GM18508 (cell line): ENCODE measurements at regions not wholly inside any gene's neighbourhood (a gene's known extent, or its start where the extent isn't known, plus 50 kb on each side); places are given as distances from the start of the nearest gene placed in this dataset.

ENCODE experiments used
- ATAC-seq: cut with Tn5 transposase; IDR thresholded peaks from one replicate; pipeline ENCODE4 v1.9.1; 2021; ENCODE audit warnings: moderate number of reproducible peaks; ENCODE audit not compliant: insufficient read depth, unreplicated experiment

DNA sequence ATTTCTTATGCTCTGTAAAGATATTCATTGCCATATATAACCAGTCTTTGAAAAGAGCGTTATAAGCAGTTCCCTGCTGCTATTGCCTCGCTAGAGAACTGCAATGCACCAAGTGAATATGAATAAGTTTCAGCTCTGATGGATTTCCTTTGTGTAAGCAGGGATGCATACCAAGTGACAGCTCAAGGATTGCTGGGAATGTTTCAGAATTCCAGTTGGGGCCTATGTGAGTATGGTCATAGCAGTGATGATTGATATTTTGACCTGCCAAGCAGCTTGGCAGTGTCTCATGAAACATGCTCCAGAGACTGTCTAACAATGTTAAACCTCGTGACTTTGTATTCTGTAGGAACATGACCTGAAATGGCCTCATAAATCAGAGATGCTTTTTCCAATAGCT lies 312.6 kb downstream of the C11orf87 start:
- no peak for ATAC-seq

DNA sequence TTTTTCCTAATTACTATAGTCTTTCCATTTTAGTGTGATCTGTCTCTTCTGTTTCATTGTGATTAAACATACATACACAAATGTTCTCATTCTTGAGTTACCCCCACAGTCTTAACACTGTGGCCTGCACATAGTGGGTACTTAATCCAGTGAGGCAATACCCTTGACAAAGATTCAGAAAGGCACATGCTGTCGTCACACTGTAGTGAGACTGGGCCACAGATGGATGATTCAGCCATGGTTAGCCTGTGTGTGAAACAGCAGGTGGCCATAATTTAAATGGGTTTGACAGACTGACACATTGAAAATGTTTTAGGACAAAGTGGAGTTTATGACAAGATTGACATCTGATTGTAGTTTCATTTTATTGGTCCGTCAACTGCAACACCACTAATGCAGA lies 313.1 kb downstream of the C11orf87 start:
- ATAC-seq, result no peak

DNA sequence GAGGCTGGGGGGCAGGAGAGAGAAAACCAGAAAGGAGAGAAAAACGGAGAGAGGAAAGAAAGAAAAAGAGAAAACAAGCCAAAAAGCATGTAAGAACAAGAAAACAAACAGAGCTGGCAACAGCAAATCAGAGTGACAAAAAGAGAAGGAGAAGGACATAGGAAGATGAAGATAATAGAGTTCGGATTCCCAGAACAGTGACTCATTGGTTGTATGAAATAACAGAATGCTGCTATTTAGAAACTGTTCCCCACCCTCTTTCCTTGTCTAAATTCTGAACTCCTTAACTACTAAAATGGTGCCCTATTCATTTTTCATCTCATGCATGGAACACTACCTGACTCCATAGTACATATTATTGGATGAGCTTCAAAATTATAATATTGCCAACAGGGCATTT lies 317.4 kb downstream of the C11orf87 start:
- ATAC-seq, result no peak

DNA sequence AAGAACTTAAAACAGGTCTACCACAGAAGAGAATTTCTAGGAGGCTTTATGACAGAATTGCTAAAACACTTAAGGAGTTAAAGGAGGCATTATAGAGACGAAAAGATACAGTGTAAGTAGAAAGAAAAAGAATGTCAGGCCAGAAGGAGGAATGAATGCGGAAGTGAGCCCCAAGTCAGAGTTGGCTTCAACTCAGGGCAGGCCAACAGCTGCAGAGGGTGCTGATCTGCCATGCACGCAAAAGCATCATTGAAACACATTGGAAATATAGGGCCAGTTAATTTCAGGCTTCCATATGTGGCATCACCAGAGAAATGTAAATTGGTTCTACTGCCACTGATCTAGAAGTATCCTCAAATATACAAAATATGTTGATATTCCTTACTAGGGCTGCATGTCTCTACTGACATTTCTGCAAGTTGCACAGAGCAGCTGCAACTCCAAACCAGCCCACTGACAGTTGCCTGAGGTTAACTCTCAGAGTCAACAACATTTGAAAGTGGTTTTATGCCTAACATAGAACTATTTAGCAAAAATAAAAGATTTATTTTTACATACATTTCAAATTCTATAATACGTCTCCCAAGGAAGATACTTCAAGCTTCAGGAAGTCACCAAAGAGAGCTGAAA lies 324.1 kb downstream of the C11orf87 start:
- ATAC-seq, result no peak

DNA sequence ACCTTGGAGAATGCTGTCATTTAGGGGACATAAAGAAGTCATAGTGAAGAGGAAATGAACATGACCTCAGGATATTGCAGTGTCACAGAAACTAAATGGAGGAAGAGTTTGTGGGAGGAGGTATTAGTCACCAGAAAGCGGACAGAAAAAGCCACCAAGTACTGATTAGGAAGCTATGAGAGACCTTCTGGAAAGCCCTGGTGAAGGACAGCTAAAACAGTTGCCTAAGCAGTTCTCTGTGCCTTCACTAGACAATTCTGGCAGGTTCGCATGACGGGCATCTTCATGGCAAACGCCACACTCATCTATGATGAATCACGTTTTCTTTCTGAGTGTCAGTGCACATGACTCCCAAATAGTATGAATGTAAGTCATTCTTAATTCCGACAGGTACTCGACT lies 325.8 kb downstream of the C11orf87 start:
- ATAC-seq, result no peak

DNA sequence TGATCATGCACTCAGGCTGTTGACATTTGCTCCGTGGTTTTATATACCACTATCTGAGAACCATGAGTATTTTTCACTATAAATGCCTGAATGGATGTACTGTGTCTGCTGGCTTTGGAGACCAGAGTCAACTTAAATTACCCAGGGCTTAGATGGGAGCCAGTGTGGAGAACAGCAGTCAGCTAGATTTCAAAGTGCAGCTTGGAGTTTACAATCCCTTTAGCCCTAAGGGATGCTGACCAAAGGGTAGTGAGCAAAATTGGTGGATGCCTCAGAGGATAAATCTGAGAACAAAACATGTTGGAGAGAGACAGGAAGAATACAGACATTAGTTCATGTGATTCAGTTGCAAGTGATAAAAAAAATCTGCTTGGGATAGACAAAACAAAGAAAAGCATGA lies 327.5 kb downstream of the C11orf87 start:
- ATAC-seq, result no peak

DNA sequence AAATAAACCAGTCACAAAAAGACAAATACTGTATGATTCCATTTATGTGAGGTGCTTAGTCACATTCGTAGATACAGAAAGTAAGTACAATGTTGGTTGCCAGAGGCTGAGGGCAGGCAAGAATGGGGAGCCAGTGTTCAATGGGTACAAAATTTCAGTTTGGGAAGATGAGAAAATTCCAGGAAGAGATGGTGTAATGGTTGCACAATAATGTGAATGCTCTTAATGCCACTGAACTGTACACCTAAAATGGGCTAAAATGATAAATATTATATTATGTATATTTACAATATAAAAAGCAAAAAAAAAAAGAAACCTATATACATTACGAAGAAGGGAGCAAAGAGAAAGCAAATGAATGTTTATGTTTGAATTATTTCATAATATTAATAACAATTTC lies 329.0 kb downstream of the C11orf87 start:
- no peak for ATAC-seq

DNA sequence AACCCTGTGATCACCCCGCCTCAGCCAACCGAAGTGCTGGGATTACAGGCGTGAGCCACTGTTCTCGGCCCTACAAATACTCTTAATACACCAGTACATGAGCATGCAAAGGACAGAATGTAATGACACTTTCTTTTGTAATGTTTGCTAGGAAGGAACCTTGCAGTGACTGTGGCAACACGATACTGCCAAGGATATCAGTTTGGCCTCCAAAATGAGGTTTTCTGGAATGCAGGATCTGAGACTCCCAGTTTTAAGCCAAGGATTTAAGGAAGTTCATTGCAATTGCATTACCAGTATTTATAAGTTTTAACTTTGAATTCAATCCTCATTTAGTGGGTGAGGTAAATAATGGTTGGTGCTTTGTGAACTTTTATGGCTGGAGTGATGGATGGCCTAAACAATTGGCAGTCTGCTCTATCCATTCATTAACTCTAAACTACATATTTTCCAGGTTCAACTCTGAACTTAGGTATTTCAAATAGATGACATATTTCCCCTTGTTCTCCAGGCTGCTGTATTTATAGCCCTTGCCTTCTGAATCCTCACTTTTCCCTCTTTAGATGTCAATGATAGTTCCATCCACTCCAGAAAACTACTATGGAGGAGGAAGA lies 330.3 kb downstream of the C11orf87 start:
- no peak for ATAC-seq

DNA sequence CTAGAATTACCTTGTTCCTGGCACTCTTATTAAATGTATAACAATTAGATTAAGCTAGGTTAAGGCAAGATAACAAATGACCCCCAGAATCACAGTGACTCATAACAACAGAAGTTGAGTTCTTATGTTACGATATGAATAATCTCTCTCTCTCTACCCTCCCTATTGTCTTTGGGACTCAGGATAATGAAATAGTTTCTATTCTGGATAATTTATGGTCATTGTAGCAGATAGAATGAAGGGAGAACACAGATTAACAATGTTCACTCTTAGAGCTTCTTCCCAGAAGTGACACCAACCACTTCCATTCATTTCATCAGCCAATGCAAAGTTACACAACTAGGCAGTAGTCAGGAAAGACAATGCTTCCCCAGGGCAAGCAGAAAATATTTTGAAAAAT lies 334.5 kb downstream of the C11orf87 start:
- no peak for ATAC-seq

DNA sequence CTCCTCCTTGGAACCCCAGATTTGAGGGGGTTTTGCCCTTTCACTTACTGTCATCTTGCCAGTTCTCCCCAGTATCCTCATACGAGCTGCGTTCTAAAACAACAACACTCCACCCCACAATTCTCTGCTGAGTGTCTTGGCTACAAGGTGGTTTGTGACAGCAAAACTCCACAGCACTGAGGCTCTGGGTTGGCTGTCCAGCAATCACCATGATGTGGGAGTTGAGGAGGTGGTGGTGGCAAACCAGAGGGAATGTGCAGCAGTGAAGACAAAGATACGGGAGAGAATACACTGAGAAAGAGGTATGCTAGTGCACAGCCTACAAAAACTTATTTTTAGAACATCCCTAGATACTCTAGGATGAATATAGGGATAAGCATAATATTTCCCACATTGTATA lies 335.0 kb downstream of the C11orf87 start:
- ATAC-seq, result no peak

DNA sequence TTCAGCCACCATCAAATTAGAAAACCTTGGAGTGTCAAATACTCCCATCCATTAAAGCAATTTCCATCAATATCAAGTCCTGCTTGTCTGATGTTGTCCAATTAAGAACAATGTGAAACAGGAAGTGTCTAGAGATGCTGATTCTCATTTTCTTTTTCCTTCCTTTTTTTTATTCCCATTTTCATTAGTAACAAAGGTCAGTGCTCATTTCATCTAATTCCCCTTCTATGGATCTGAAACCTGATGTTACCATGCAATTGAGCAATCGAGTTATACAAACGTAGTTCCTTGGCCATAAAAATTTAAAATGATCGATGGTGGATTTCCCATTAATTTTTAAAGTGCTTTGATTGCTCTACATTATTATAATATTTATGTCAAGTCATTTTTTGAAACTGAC lies 330.6 kb upstream of the ZC3H12C start:
- ATAC-seq, result no peak

DNA sequence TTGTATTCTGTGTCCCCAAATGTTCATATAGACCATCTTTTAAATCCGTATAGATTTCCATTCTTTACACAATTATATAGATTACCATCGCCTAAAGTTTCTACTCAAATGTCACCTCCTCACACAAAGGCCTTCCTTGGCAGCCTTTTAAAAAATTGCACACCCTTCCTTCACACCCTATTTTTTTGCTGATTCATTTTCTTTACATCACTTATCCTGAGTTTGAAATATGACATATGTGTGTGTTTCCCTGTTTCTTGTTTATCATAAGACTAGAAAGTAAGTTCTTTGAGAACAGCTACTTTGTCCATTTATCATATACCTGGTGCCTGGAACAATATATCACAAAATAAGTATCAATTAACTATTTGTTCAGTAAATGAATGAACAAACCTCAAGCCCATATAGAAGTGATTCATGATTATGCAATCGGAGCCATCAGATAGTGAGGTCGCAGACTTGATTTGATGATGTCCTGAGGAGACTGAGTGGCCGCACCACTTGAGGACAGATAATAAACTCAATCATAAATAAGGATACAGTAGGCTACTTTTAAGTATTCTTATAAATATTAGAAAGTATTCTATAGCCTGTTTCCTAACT lies 327.4 kb upstream of the ZC3H12C start:
- ATAC-seq, result no peak

DNA sequence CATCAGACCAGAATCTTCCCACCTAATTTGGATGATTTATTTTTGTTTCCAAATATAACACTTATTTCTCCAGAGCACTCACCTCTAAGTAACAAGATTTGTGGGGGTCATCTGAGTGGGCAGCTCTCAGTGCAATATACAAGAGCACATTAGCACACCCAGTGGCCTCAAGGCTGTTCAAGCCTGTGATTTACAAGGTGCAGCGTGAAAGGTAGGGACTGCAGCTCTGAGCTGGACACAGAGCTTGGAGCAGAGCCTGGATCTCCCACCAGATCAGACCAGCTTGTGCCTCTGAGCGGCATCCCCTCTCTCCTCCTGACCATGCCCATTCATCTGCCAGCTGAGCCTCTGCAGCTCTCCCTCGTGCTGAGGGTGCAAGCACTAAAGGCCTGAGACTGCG lies 323.3 kb upstream of the ZC3H12C start:
- no peak for ATAC-seq

DNA sequence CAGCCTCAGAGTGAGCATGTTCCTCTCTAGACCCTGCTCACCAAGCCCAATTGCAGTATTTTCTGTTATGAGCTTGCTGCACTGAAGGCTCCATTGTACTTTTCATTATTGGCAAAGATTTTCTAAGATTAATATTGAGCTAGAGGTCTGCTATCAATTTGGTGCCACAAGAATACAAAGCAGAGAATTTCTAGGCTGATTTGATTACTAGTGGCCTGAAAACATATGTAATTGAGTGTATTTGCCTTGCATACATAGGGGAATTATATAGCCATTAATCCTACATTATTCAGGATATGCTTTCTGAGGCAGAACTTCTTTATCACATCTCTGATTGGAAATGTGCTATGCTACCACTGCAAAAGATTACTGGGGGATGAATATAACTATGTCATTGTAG lies 322.9 kb upstream of the ZC3H12C start:
- no peak for ATAC-seq

DNA sequence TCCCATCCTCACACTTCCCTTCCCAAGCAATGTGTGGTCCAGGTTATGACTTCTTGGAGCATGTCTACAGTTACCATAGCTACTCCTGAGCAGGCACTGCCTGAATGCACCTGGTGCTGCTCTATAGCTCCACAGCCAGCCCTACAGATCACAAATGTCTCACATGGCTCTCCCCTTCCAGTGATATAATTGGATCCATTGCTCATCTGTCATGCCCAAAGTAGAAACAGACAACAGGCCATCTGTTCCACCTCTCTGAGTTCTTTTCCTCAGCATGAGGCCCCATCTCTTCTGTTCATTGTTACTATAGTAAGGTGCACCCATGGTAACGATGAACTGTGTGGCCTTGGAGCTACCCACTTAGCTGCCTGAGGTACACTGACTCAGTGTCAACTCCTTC lies 320.3 kb upstream of the ZC3H12C start:
- ATAC-seq, result no peak

DNA sequence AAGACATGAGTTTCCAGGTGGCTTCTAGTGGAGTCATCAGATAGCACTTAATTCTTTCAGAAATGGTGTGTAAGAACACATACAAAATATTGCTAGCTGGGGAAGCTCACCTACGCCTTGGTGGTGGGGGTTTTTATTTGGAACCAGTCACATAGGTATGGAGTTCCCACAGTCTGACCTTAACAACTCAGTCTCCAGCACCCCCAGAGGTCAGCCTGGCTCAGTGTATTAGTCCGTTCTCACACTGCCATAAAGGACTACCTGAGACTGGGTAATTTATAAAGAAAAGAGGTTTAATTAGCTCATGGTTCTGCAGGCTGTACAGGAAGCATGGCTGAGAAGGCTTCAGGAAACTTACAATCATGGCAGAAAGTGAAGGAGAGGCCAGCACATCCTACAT lies 317.5 kb upstream of the ZC3H12C start:
- no peak for ATAC-seq

DNA sequence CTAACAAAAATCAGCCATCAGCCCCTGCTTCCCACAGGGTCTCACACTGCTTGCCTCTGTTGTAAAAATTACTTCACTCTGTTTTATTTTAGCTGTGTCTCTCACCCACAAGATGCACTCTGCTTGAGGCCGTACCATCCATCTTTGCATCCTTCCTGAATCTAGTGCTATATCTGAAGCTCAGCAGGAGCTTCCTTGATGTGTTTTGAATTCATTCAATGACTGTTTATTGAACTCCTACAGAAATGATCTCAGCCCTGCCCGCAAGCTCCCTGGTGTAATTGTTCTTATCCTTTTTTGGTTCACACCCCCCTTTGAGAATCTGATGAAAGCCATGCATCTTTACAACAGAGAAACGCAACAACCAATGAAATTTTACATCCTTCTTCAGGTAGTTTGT lies 310.2 kb upstream of the ZC3H12C start:
- ATAC-seq, result no peak

DNA sequence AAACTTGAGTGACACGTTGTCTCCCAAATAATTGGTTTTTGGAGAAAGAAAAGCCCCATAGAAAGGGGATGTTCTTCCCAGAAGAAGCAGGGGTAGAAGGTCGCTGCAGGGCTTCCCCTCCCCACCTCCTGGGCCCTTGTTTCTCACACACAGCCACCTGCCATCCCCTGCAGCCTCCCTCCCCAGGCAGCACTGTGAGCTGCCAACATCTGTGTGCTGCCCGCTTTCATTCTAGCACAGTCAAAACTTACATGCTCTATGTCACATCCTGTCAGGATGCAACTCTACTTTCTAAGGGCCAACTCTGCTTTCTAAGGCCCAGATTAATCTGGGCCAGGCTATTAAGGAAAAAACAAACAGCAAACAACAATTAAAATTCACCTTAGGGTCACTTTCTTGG lies 309.4 kb upstream of the ZC3H12C start:
- ATAC-seq, result peak; percentile 51

DNA sequence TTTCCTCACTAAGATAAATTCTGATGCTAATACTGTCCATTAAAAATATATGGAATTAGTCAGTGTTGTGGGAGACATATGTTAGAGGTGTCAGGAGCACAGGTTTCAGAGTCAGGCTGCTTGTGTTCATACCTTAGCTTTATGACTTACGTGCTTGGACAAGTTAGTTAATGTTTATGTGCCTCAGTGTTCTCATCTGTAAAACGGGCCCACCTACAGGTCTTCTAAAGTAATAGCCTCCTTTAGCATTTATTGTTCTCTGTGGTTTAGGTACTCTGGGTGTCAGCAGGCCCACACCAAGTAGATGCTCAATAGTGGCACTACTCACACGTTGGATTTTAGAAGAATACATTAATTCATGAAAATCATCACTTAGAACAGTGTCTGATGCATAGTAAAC lies 308.7 kb upstream of the ZC3H12C start:
- ATAC-seq, result no peak

DNA sequence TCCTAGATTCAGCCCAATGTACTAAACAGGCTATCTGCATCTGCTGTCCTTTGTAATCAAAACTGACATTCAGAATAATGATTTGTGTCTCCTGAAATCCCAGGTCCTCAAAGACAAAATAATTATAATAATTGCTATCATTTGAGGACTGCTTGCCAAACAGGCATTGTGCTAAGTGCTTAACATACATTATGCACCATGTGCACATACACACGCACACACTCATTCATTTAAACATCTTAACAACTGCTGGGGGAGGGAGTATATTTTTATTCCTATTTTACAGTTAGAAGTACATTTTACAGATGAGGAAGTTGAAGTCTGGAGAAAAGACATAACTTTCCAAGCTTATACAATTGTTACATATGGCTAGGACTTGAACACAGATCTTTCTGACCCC lies 308.0 kb upstream of the ZC3H12C start:
- no peak for ATAC-seq

DNA sequence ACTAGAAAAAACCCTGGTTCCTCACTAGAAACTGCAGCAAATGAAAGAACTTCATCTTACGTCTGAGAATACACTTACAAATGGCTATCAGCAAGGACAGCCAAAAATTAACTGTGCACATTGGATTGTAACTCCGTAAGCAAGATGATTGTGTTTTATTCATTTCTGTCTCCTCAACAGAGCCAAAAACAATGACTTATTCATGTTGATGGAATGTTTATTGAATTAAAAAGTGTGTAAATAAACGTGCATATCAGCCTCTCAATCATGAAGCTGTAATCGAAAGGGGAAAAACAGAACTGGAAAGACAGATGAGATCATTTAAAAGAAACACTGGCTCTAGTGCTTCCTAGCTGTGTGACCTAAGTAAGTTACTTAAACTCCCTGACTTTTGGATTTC lies 307.5 kb upstream of the ZC3H12C start:
- ATAC-seq, result no peak

DNA sequence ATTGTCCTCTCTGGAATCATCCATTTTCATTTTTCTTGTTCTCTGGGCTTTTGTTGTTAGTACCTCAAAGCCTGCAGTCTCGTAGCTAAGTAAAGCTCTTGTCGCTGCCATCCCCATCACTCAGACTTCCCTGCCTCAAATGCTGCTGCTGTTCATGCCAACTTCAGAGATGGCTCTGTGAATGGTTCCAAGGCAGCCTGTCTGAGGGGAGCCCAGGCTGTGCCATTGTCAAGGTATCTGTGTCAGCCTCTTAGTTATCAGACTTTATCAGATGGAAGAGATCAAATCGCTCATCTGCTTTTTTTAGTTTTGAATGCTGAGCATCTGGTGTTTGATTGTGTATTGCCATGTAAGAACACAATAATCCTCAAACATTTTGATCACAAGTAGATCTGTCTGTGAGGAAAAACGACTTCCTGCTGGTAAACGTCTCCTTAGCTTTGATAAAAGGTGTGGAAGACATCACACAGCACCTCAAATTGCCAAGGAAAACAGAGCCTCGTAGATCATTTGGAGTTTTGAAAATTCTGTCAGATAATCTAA lies 304.2 kb upstream of the ZC3H12C start:
- no peak for ATAC-seq
